OCI-LY7 (cell line): ENCODE measurements at regions not wholly inside any gene's neighbourhood (a gene's known extent, or its start where the extent isn't known, plus 50 kb on each side); places are given as distances from the start of the nearest gene placed in this dataset.

Source experiments
- BruUV-seq: library from RNA; stranded (reverse); fragments of 400-500 nt; replicated peaks from 2 replicates; lab custom pipeline; 2021; lab: Mats Ljungman, UMichigan
- CTCF ChIA-PET: fragments of 300-600 bp; sonication (Branson Sonifier 250); formaldehyde crosslinking; loops from one replicate; lab custom pipeline; 2022; ENCODE audit warnings: antibody characterized with exemption; ENCODE audit not compliant: unreplicated experiment; lab: Charles Lee
- POLR2A ChIA-PET: fragments of 300-600 bp; sonication (Branson Sonifier 250); formaldehyde crosslinking; loops from one replicate; lab custom pipeline; 2022; ENCODE audit warnings: antibody characterized with exemption; lab: Charles Lee
- DNase-seq: peaks from one replicate; pipeline ENCODE4 v3.0.0-alpha.2; 2015; ENCODE audit warnings: low spot score
- H2AFZ ChIP-seq: fragments of 200-600 bp; sonication (generic), shearing (Covaris generic); 2 replicates; pipeline ENCODE4 v1.6.1; 2014; ENCODE audit warnings: mild to moderate bottlenecking, antibody characterized with exemption, low read length, moderate library complexity
- H3K27ac ChIP-seq: fragments of 200-600 bp; sonication (generic); 2 replicates; pipeline ENCODE4 v1.5.1; 2014; ENCODE audit warnings: mixed run types, low read depth, mild to moderate bottlenecking, moderate library complexity, low read length, inconsistent platforms; ENCODE audit not compliant: poor library complexity, severe bottlenecking
- H3K36me3 ChIP-seq: fragments of 200-600 bp; sonication (generic); 2 replicates; pipeline ENCODE4 v1.6.1; 2014; ENCODE audit warnings: mild to moderate bottlenecking, antibody characterized with exemption, low read length, moderate library complexity, mixed read lengths; ENCODE audit not compliant: insufficient read depth
- H3K4me1 ChIP-seq: fragments of 200-600 bp; sonication (generic); 2 replicates; pipeline ENCODE4 v1.5.1; 2014; ENCODE audit warnings: mild to moderate bottlenecking, low read length; ENCODE audit not compliant: insufficient read depth, poor library complexity, severe bottlenecking
- H3K4me2 ChIP-seq: fragments of 200-600 bp; sonication (generic); 2 replicates; pipeline ENCODE4 v1.6.1; 2014; ENCODE audit warnings: mild to moderate bottlenecking, low read length
- H3K4me3 ChIP-seq: fragments of 200-600 bp; sonication (generic); 2 replicates; pipeline ENCODE4 v1.5.1; 2014; ENCODE audit warnings: mild to moderate bottlenecking, low read depth, low read length; ENCODE audit not compliant: poor library complexity, severe bottlenecking
- H3K79me2 ChIP-seq: fragments of 200-600 bp; sonication (generic); 2 replicates; pipeline ENCODE4 v1.6.1; 2016; ENCODE audit warnings: low read depth, mild to moderate bottlenecking, low read length, moderate library complexity, mixed read lengths; ENCODE audit not compliant: insufficient read depth
- H3K9me2 ChIP-seq: fragments of 200-600 bp; sonication (generic); 2 replicates; pipeline ENCODE4 v1.6.1; 2016; ENCODE audit warnings: mild to moderate bottlenecking, low read length, mixed read lengths; ENCODE audit not compliant: insufficient read depth
- H3K9me3 ChIP-seq: fragments of 200-600 bp; sonication (generic); 2 replicates; pipeline ENCODE4 v1.6.1; 2014; ENCODE audit warnings: mild to moderate bottlenecking, mixed run types, low read length, mixed read lengths
- H4K20me1 ChIP-seq: fragments of 200-600 bp; sonication (generic); 2 replicates; pipeline ENCODE4 v1.6.1; 2014; ENCODE audit warnings: mild to moderate bottlenecking, antibody characterized with exemption, low read length, moderate library complexity, mixed read lengths; ENCODE audit not compliant: insufficient read depth
- CTCF ChIP-seq: fragments of 200-600 bp; sonication (generic); conservative IDR thresholded peaks from 2 replicates; pipeline ENCODE4 v1.5.1; 2014; ENCODE audit warnings: mild to moderate bottlenecking, antibody characterized with exemption, low read length, moderate library complexity, mixed read lengths
- EZH2phosphoT487 ChIP-seq: fragments of 200-600 bp; sonication (generic); IDR thresholded peaks from 2 replicates; pipeline ENCODE4 v1.6.1; 2018; ENCODE audit warnings: low read depth, borderline replicate concordance, mild to moderate bottlenecking, mixed run types, antibody characterized with exemption, low read length, moderate library complexity, mixed read lengths
- intact Hi-C: fragments of 100-400 bp; cut with micrococcal nuclease; formaldehyde crosslinking; loops from one replicate; pipeline ENCODE4 v1.10.0; 2022; ENCODE audit not compliant: unreplicated experiment

GRCh38 chr5:3380689-3381088, 214.9 kb upstream of the IRX1 start:
- Histone ChIP-seq H3K4me3 (no peak overlapping the region), H2AFZ (no peak overlapping the region), H4K20me1 (no peaks in the 10 kb centered on the region), H3K9me3 (no peaks in the 10 kb centered on the region), H3K36me3 (no peaks in the 10 kb centered on the region), H3K9me2 (no peaks in the 10 kb centered on the region), H3K4me2 (no peak overlapping the region), H3K79me2 (no peaks in the 10 kb centered on the region), H3K27ac (no peak overlapping the region), H3K4me1 (peaks cover 1% of the 10 kb centered on the region)
- no TSS peak for BruUV-seq
- no peak for DNase-seq
- POLR2A ChIA-PET: no interaction called here
- TF ChIP-seq CTCF (no peak), EZH2phosphoT487 (no peak)
- intact Hi-C loops: no loop called here
- CTCF ChIA-PET: no interaction called here

- Histone ChIP-seq H3K79me2 (no peaks in the 10 kb centered on the region), H3K27ac (no peak overlapping the region), H3K4me2 (no peak overlapping the region), H3K4me3 (no peak overlapping the region), H3K4me1 (peaks cover 4% of the 10 kb centered on the region), H3K9me2 (no peaks in the 10 kb centered on the region), H3K36me3 (no peaks in the 10 kb centered on the region), H2AFZ (no peak overlapping the region), H4K20me1 (no peaks in the 10 kb centered on the region), H3K9me3 (peaks cover 4% of the 10 kb centered on the region; the same call in 1 of the 2 replicates)
- TF ChIP-seq CTCF (no peak), EZH2phosphoT487 (no peak)
- no TSS peak for BruUV-seq
- CTCF ChIA-PET: no interaction called here
- no peak for DNase-seq
- intact Hi-C loops: no loop called here
- POLR2A ChIA-PET: no interaction called here
Measured at GRCh38 chr5:3377831-3378230, 217.8 kb upstream of the IRX1 start.

- Histone ChIP-seq H3K9me2 (no peaks in the 10 kb centered on the region), H2AFZ (no peak overlapping the region), H3K4me1 (peaks cover 4% of the 10 kb centered on the region), H3K36me3 (no peaks in the 10 kb centered on the region), H3K27ac (no peak overlapping the region), H3K4me2 (no peak overlapping the region), H3K79me2 (no peaks in the 10 kb centered on the region), H3K4me3 (no peak overlapping the region), H4K20me1 (no peaks in the 10 kb centered on the region), H3K9me3 (peaks cover 10% of the 10 kb centered on the region)
- ChIA-PET POLR2A (interaction anchor here (0.5 kb wide), 1 partner anchor 10 kb away, joined by 3 read pairs; no protein-coding TSS in a partner anchor), CTCF (no interaction called here)
- intact Hi-C loops: no loop called here
- BruUV-seq: no TSS peak
- DNase-seq: no peak
- TF ChIP-seq CTCF: no peak
Measured at GRCh38 chr5:3377176-3377575, 218.5 kb upstream of the IRX1 start.
